NCI-H510A treated with DMSO at 0.1 percent for 48 hours (cell line): ENCODE measurements at regions not wholly inside any gene's neighbourhood (a gene's known extent, or its start where the extent isn't known, plus 50 kb on each side); places are given as distances from the start of the nearest gene placed in this dataset.
A peak's percentile ranks its signal among the peaks of the same experiment; 100 is the strongest.

Source experiments
- DNase-seq: peaks from one replicate; lab custom pipeline; 2025; lab: John Stamatoyannopoulos, UW

GRCh38 chr9:18229992-18230676 is 243.8 kb upstream of the ADAMTSL1 start:
- DNase-seq = no peak

- DNase-seq = no peak
These were observed 240.6 kb upstream of the ADAMTSL1 start for GRCh38 chr9:18233311-18233710.

GRCh38 chr9:18233776-18234445 is 240.0 kb upstream of the ADAMTSL1 start:
- DNase-seq = no peak

GRCh38 chr9:18235181-18235908 is 238.6 kb upstream of the ADAMTSL1 start:
- no peak for DNase-seq

- no peak for DNase-seq
These were observed 237.6 kb upstream of the ADAMTSL1 start for GRCh38 chr9:18236336-18236735.

GRCh38 chr9:18237776-18238175 is 236.2 kb upstream of the ADAMTSL1 start:
- DNase-seq = no peak

GRCh38 chr9:18238254-18238653 is 235.7 kb upstream of the ADAMTSL1 start:
- DNase-seq = no peak

- no peak for DNase-seq
These were observed 235.1 kb upstream of the ADAMTSL1 start for GRCh38 chr9:18238752-18239447.

- no peak for DNase-seq
These were observed 233.7 kb upstream of the ADAMTSL1 start for GRCh38 chr9:18240213-18240612.

GRCh38 chr9:18245911-18246310 is 228.0 kb upstream of the ADAMTSL1 start:
- no peak for DNase-seq

- no peak for DNase-seq
These were observed 223.9 kb upstream of the ADAMTSL1 start for GRCh38 chr9:18250053-18250452.

GRCh38 chr9:18253950-18254349 is 220.0 kb upstream of the ADAMTSL1 start:
- DNase-seq = no peak

GRCh38 chr9:18255158-18255629 is 218.8 kb upstream of the ADAMTSL1 start:
- peak; percentile 80 for DNase-seq

GRCh38 chr9:18255747-18256146 is 218.2 kb upstream of the ADAMTSL1 start:
- DNase-seq = no peak

- DNase-seq = peak; percentile 11
These were observed 217.4 kb upstream of the ADAMTSL1 start for GRCh38 chr9:18256568-18256967.

- no peak for DNase-seq
These were observed 213.4 kb upstream of the ADAMTSL1 start for GRCh38 chr9:18260521-18260920.

GRCh38 chr9:18261181-18261580 is 212.8 kb upstream of the ADAMTSL1 start:
- no peak for DNase-seq

GRCh38 chr9:18263377-18263776 is 210.6 kb upstream of the ADAMTSL1 start:
- DNase-seq = no peak

GRCh38 chr9:18268381-18268780 is 205.6 kb upstream of the ADAMTSL1 start:
- no peak for DNase-seq

GRCh38 chr9:18269561-18269960 is 204.4 kb upstream of the ADAMTSL1 start:
- no peak for DNase-seq

GRCh38 chr9:18274693-18275092 is 199.3 kb upstream of the ADAMTSL1 start:
- DNase-seq = no peak

- no peak for DNase-seq
These were observed 198.5 kb upstream of the ADAMTSL1 start for GRCh38 chr9:18275313-18275990.
